H9 (cell line): ENCODE measurements at regions not wholly inside any gene's neighbourhood (a gene's known extent, or its start where the extent isn't known, plus 50 kb on each side); places are given as distances from the start of the nearest gene placed in this dataset.

ENCODE experiments used
- DNase-seq: peaks from one replicate; pipeline ENCODE4 v3.0.0-alpha.2; 2017
- H2AFZ ChIP-seq: one replicate; pipeline ENCODE4 v1.6.1; 2013; ENCODE audit warnings: mild to moderate bottlenecking, low read length, control low read depth, moderate library complexity
- H2AK5ac ChIP-seq: 2 replicates; pipeline ENCODE4 v1.6.1; 2013; ENCODE audit warnings: low read length, control low read depth, mixed read lengths; ENCODE audit not compliant: insufficient read length
- H2BK120ac ChIP-seq: one replicate; pipeline ENCODE4 v1.6.1; 2013; ENCODE audit warnings: low read depth, mild to moderate bottlenecking, low read length, control low read depth, inconsistent platforms; ENCODE audit not compliant: poor library complexity, severe bottlenecking
- H2BK12ac ChIP-seq: 2 replicates; pipeline ENCODE4 v1.6.1; 2013; ENCODE audit warnings: low read length, control low read depth, mixed read lengths, low read depth; ENCODE audit not compliant: insufficient read length
- H2BK15ac ChIP-seq: 2 replicates; pipeline ENCODE4 v1.6.1; 2013; ENCODE audit warnings: low read depth, low read length, control low read depth
- H2BK20ac ChIP-seq: one replicate; pipeline ENCODE4 v1.6.1; 2013; ENCODE audit warnings: low read depth, mild to moderate bottlenecking, low read length, control low read depth, inconsistent platforms; ENCODE audit not compliant: poor library complexity, severe bottlenecking
- H2BK5ac ChIP-seq: 2 replicates; pipeline ENCODE4 v1.6.1; 2013; ENCODE audit warnings: low read length, control low read depth, mixed read lengths; ENCODE audit not compliant: insufficient read length
- H3K14ac ChIP-seq: 2 replicates; pipeline ENCODE4 v1.6.1; 2013; ENCODE audit warnings: low read length, control low read depth; ENCODE audit not compliant: insufficient read depth
- H3K18ac ChIP-seq: 2 replicates; pipeline ENCODE4 v1.6.1; 2013; ENCODE audit warnings: low read depth, mild to moderate bottlenecking, mixed read lengths, low read length, control low read depth; ENCODE audit not compliant: insufficient read length
- H3K23ac ChIP-seq: 2 replicates; pipeline ENCODE4 v1.6.1; 2013; ENCODE audit warnings: low read length, control low read depth, mixed read lengths, low read depth; ENCODE audit not compliant: insufficient read length
- H3K23me2 ChIP-seq: 2 replicates; pipeline ENCODE4 v1.6.1; 2013; ENCODE audit warnings: low read depth, mild to moderate bottlenecking, mixed read lengths, low read length, control low read depth; ENCODE audit not compliant: insufficient read length, poor library complexity, severe bottlenecking
- H3K27ac ChIP-seq: 2 replicates; pipeline ENCODE4 v1.5.1; 2013; ENCODE audit warnings: low read length, control low read depth, mixed read lengths, low read depth; ENCODE audit not compliant: insufficient read length
- H3K27me3 ChIP-seq: 2 replicates; pipeline ENCODE4 v1.6.1; 2013; ENCODE audit warnings: low read length, control low read depth, inconsistent platforms; ENCODE audit not compliant: insufficient read depth
- H3K4ac ChIP-seq: 2 replicates; pipeline ENCODE4 v1.6.1; 2013; ENCODE audit warnings: low read depth, mild to moderate bottlenecking, control low read depth, inconsistent platforms, low read length, moderate library complexity
- H3K4me1 ChIP-seq: 2 replicates; pipeline ENCODE4 v1.6.1; 2013; ENCODE audit warnings: low read length, control low read depth, inconsistent platforms; ENCODE audit not compliant: insufficient read depth
- H3K4me2 ChIP-seq: 2 replicates; pipeline ENCODE4 v1.6.1; 2013; ENCODE audit warnings: low read length, control low read depth, mixed read lengths; ENCODE audit not compliant: insufficient read length, insufficient read depth
- H3K56ac ChIP-seq: 2 replicates; pipeline ENCODE4 v1.6.1; 2013; ENCODE audit warnings: low read depth, mild to moderate bottlenecking, mixed read lengths, low read length, control low read depth; ENCODE audit not compliant: insufficient read length
- H3K79me1 ChIP-seq: 2 replicates; pipeline ENCODE4 v1.6.1; 2013; ENCODE audit warnings: low read depth, mild to moderate bottlenecking, moderate library complexity, low read length, control low read depth, inconsistent platforms; ENCODE audit not compliant: insufficient read depth, poor library complexity, severe bottlenecking
- H3K79me2 ChIP-seq: 2 replicates; pipeline ENCODE4 v1.6.1; 2013; ENCODE audit warnings: low read length, control low read depth, inconsistent platforms; ENCODE audit not compliant: insufficient read depth
- H3K9ac ChIP-seq: 2 replicates; pipeline ENCODE4 v1.6.1; 2013; ENCODE audit warnings: low read length, control low read depth, mixed read lengths; ENCODE audit not compliant: insufficient read length; ENCODE audit errors: extremely low read depth
- H3K9me3 ChIP-seq: one replicate; pipeline ENCODE4 v1.6.1; 2013; ENCODE audit warnings: low read depth, low read length, inconsistent platforms; ENCODE audit not compliant: control insufficient read depth
- H3T11ph ChIP-seq: one replicate; pipeline ENCODE4 v1.6.1; 2013; ENCODE audit warnings: mild to moderate bottlenecking, low read length, control low read depth, inconsistent platforms
- H4K20me1 ChIP-seq: one replicate; pipeline ENCODE4 v1.6.1; 2013; ENCODE audit not compliant: control insufficient read depth, insufficient read length, insufficient read depth
- H4K5ac ChIP-seq: 2 replicates; pipeline ENCODE4 v1.6.1; 2013; ENCODE audit warnings: low read depth, mild to moderate bottlenecking, mixed read lengths, low read length, control low read depth; ENCODE audit not compliant: insufficient read length
- H4K8ac ChIP-seq: replicated peaks from 2 replicates; pipeline ENCODE4 v1.6.1; 2013; ENCODE audit warnings: low read length, control low read depth, mixed read lengths, low read depth; ENCODE audit not compliant: insufficient read length
- H4K91ac ChIP-seq: 2 replicates; pipeline ENCODE4 v1.6.1; 2013; ENCODE audit warnings: low read depth, mild to moderate bottlenecking, moderate library complexity, mixed read lengths, low read length, control low read depth; ENCODE audit not compliant: insufficient read length
- H3K27ac Mint-ChIP-seq, 3 experiments: 2 replicates in 2 of 3; 3 replicates in 1 of 3; pipeline ENCODE4 v1.8.0; 2020 to 2021; ENCODE audit warnings: mixed read lengths in 3 of 3, mild to moderate bottlenecking in 1 of 3, moderate library complexity in 1 of 3
- H3K27me3 Mint-ChIP-seq: 2 replicates; pipeline ENCODE4 v1.8.0; 2021; ENCODE audit warnings: low read depth, mild to moderate bottlenecking, moderate library complexity, mixed read lengths
- H3K36me3 Mint-ChIP-seq, 3 experiments: 2 replicates in 2 of 3; 3 replicates in 1 of 3; pipeline ENCODE4 v1.8.0; 2020 to 2021; ENCODE audit warnings: low read depth in 3 of 3, mixed read lengths in 3 of 3; ENCODE audit not compliant: insufficient read depth in 1 of 3
- H3K4me1 Mint-ChIP-seq, 2 experiments: 2 replicates each; pipeline ENCODE4 v1.8.0; 2020; ENCODE audit warnings: mixed read lengths in 2 of 2
- H3K4me3 Mint-ChIP-seq, 2 experiments: 2 replicates in 1 of 2; 3 replicates in 1 of 2; pipeline ENCODE4 v1.8.0; 2020 to 2021; ENCODE audit warnings: mild to moderate bottlenecking in 2 of 2, mixed read lengths in 2 of 2, moderate library complexity in 1 of 2
- H3K9me3 Mint-ChIP-seq, 2 experiments: 2 replicates in 1 of 2; 3 replicates in 1 of 2; pipeline ENCODE4 v1.8.0; 2020; ENCODE audit warnings: mild to moderate bottlenecking in 2 of 2, mixed read lengths in 2 of 2, moderate library complexity in 1 of 2
- WGBS: extraction: QIAGEN DNeasy Blood & Tissue Kit; methylation state at CpG from one replicate; pipeline ENCODE4 v1.1.7; 2013; ENCODE audit warnings: missing lambda C conversion rate, low lambda C conversion rate, mixed read lengths; ENCODE audit not compliant: insufficient read length; ENCODE audit errors: extremely low coverage; 5-methylcytosine and 5-hydroxymethylcytosine counted together
- TF ChIP-seq, protein P1 (sequence below): fragments of 200-600 bp; sonication (generic); conservative IDR thresholded peaks from 3 replicates; pipeline ENCODE4 v1.8.0; 2021; ENCODE audit warnings: antibody characterized with exemption, mild to moderate bottlenecking

DNA sequence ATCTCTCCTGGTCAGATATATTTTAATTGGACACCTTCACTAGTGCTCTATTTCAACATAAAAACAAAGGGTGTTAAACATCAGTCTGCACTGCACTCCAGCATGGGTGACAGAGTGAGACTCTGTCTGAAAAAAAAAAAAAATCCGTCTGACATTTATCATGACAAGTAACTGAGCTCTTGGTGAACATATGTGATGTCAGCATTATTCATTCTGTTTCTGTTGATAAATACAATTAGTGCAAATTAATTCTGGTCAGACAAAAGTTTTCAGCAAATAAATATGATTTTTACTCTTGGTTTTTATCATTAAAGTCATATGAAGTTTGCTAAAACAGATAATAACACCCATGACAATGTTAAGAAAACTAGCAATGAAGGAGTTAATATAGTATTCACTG, 692.8 kb upstream of the GRM3 start:
- H3K9me3 ChIP-seq: no peaks in the 10 kb centered on the region
- Mint-ChIP-seq H3K4me1 (peaks cover 7 to 8% of the 10 kb centered on the region in 2 experiments), H3K4me3 (no peak overlapping the region), H3K36me3 (peaks cover 4 to 35% (median 5%) of the 10 kb centered on the region in 3 experiments; a peak in 5 of 7 replicates), H3K27ac (no peak overlapping the region), H3K9me3 (peaks cover 11 to 20% of the 10 kb centered on the region in 2 experiments), H3K27me3 (no peaks in the 10 kb centered on the region)
- no peak overlapping the region for H2BK12ac ChIP-seq
- no peak overlapping the region for H2BK20ac ChIP-seq
- H4K20me1 ChIP-seq: no peaks in the 10 kb centered on the region
- H3K4me1 ChIP-seq: no peaks in the 10 kb centered on the region; the same call in 1 of the 2 replicates
- no peaks in the 10 kb centered on the region for H3K79me2 ChIP-seq
- H3K79me1 ChIP-seq: no peaks in the 10 kb centered on the region
- H3T11ph ChIP-seq: no peak overlapping the region
- no peak overlapping the region for H2BK5ac ChIP-seq
- no peak overlapping the region for H2BK15ac ChIP-seq
- no peak overlapping the region for H3K23ac ChIP-seq
- H2BK120ac ChIP-seq: no peak overlapping the region
- H3K14ac ChIP-seq: no peak overlapping the region
- no peak overlapping the region for H3K4me2 ChIP-seq
- H3K18ac ChIP-seq: no peak overlapping the region
- H3K9ac ChIP-seq: no peak overlapping the region
- no peak overlapping the region for H3K4ac ChIP-seq
- no peak overlapping the region for H4K8ac ChIP-seq
- no peak overlapping the region for H3K27ac ChIP-seq
- H2AFZ ChIP-seq: no peak overlapping the region
- H3K23me2 ChIP-seq: no peaks in the 10 kb centered on the region
- H2AK5ac ChIP-seq: no peak overlapping the region
- no CpG with 5 or more reads among the region's 1 CpG for WGBS
- no peak overlapping the region for H4K5ac ChIP-seq
- no peak overlapping the region for H4K91ac ChIP-seq
- H3K27me3 ChIP-seq: no peaks in the 10 kb centered on the region
- TF ChIP-seq, protein P1, sequence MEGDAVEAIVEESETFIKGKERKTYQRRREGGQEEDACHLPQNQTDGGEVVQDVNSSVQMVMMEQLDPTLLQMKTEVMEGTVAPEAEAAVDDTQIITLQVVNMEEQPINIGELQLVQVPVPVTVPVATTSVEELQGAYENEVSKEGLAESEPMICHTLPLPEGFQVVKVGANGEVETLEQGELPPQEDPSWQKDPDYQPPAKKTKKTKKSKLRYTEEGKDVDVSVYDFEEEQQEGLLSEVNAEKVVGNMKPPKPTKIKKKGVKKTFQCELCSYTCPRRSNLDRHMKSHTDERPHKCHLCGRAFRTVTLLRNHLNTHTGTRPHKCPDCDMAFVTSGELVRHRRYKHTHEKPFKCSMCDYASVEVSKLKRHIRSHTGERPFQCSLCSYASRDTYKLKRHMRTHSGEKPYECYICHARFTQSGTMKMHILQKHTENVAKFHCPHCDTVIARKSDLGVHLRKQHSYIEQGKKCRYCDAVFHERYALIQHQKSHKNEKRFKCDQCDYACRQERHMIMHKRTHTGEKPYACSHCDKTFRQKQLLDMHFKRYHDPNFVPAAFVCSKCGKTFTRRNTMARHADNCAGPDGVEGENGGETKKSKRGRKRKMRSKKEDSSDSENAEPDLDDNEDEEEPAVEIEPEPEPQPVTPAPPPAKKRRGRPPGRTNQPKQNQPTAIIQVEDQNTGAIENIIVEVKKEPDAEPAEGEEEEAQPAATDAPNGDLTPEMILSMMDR: no peak
- H3K56ac ChIP-seq: no peak overlapping the region
- DNase-seq: no peak
